Retinal pigment epithelial cell (primary cell): ENCODE measurements at regions not wholly inside any gene's neighbourhood (a gene's known extent, or its start where the extent isn't known, plus 50 kb on each side); places are given as distances from the start of the nearest gene placed in this dataset.
A peak's percentile ranks its signal among the peaks of the same experiment; 100 is the strongest.
"Not testable (repeated sequence)": the region's sequence is repeated elsewhere in the genome, so short reads cannot be mapped to it uniquely, and the experiment has no call there.

Experiments used
- DNase-seq: peaks from one replicate; pipeline ENCODE4 v3.0.0-alpha.2; 2010; ENCODE audit warnings: low read depth
- H3K4me3 ChIP-seq: 2 replicates; pipeline ENCODE4 v1.5.1; 2011; ENCODE audit warnings: mild to moderate bottlenecking, low read length, control low read depth, moderate library complexity
- CTCF ChIP-seq: conservative IDR thresholded peaks from 2 replicates; pipeline ENCODE4 v1.5.1; 2011; ENCODE audit warnings: low read depth, low read length, control low read depth, inconsistent platforms

GRCh38 chr13:65202845-65203244 is 2027.3 kb downstream of the PCDH9 start:
- TF ChIP-seq CTCF = peak; percentile 8
- not testable (repeated sequence) for H3K4me3 ChIP-seq, DNase-seq

- no peak for TF ChIP-seq CTCF
- no peak for DNase-seq
- no peak overlapping the region for H3K4me3 ChIP-seq
Measured at GRCh38 chr13:65188721-65189120, 2041.4 kb downstream of the PCDH9 start.

GRCh38 chr13:65168026-65168425 is 2062.1 kb downstream of the PCDH9 start:
- H3K4me3 ChIP-seq = no peak overlapping the region
- TF ChIP-seq CTCF = no peak
- no peak for DNase-seq

- no peak for TF ChIP-seq CTCF
- no peak for DNase-seq
- no peak overlapping the region for H3K4me3 ChIP-seq
Measured at GRCh38 chr13:65166675-65167074, 2063.5 kb downstream of the PCDH9 start.

GRCh38 chr13:65159803-65160202 is 2070.3 kb downstream of the PCDH9 start:
- no peak for TF ChIP-seq CTCF
- H3K4me3 ChIP-seq = no peak overlapping the region
- DNase-seq = no peak

- TF ChIP-seq CTCF = no peak
- no peak overlapping the region for H3K4me3 ChIP-seq
- no peak for DNase-seq
Measured at GRCh38 chr13:65155861-65156260, 2074.3 kb downstream of the PCDH9 start.

- H3K4me3 ChIP-seq = no peak overlapping the region
- TF ChIP-seq CTCF = no peak
- no peak for DNase-seq
Measured at GRCh38 chr13:65154661-65155447, 2075.3 kb downstream of the PCDH9 start.
